GM23338 (cell line): ENCODE measurements at regions not wholly inside any gene's neighbourhood (a gene's known extent, or its start where the extent isn't known, plus 50 kb on each side); places are given as distances from the start of the nearest gene placed in this dataset.

Experiments
- ATAC-seq: fragments of 200-7000 bp; cut with Tn5 transposase; 3 replicates; pipeline ENCODE4 v1.9.1; 2020
- DNase-seq: peaks from one replicate; pipeline ENCODE4 v3.0.0-alpha.2; 2015; ENCODE audit warnings: low spot score
- H2AFZ ChIP-seq: fragments of 200-600 bp; sonication (generic); 2 replicates; pipeline ENCODE4 v1.8.0; 2016; ENCODE audit warnings: antibody characterized with exemption, mild to moderate bottlenecking, moderate library complexity
- H3F3A ChIP-seq: fragments of 200-600 bp; sonication (generic); replicated peaks from 2 replicates; pipeline ENCODE4 v1.8.0; 2017; ENCODE audit warnings: antibody characterized with exemption, mixed run types, low read depth
- H3K27ac ChIP-seq: fragments of 200-600 bp; sonication (generic); 2 replicates; pipeline ENCODE4 v1.6.1; 2016; ENCODE audit warnings: low read depth
- H3K27me3 ChIP-seq: fragments of 200-600 bp; sonication (generic); 2 replicates; pipeline ENCODE4 v1.8.0; 2016; ENCODE audit warnings: mild to moderate bottlenecking, mixed run types, moderate library complexity; ENCODE audit not compliant: insufficient read depth
- H3K36me3 ChIP-seq: fragments of 200-600 bp; sonication (generic); 2 replicates; pipeline ENCODE4 v1.8.0; 2016; ENCODE audit warnings: mild to moderate bottlenecking; ENCODE audit not compliant: insufficient read depth
- H3K4me1 ChIP-seq: fragments of 200-600 bp; sonication (generic); 2 replicates; pipeline ENCODE4 v1.8.0; 2016; ENCODE audit warnings: mild to moderate bottlenecking, moderate library complexity; ENCODE audit not compliant: insufficient read depth
- H3K4me2 ChIP-seq: fragments of 200-600 bp; sonication (generic); 2 replicates; pipeline ENCODE4 v1.7.1; 2017; ENCODE audit warnings: mixed run types
- H3K4me3 ChIP-seq: fragments of 200-600 bp; sonication (generic); 2 replicates; pipeline ENCODE4 v1.6.1; 2016; ENCODE audit warnings: mixed run types
- H3K79me2 ChIP-seq: fragments of 200-600 bp; sonication (generic); replicated peaks from 2 replicates; pipeline ENCODE4 v1.8.0; 2017; ENCODE audit warnings: mild to moderate bottlenecking; ENCODE audit not compliant: insufficient read depth
- H3K9me2 ChIP-seq: fragments of 200-600 bp; sonication (generic); 2 replicates; pipeline ENCODE4 v1.8.0; 2017; ENCODE audit not compliant: insufficient read depth
- H4K20me1 ChIP-seq: fragments of 200-600 bp; sonication (generic); replicated peaks from 2 replicates; pipeline ENCODE4 v1.8.0; 2017; ENCODE audit warnings: mild to moderate bottlenecking; ENCODE audit not compliant: insufficient read depth
- H3K27ac Mint-ChIP-seq: 2 replicates; pipeline ENCODE4 v1.8.0; 2020; ENCODE audit warnings: inconsistent platforms, mild to moderate bottlenecking, moderate library complexity, mixed read lengths
- H3K27me3 Mint-ChIP-seq: 3 replicates; pipeline ENCODE4 v1.8.0; 2022; ENCODE audit warnings: low read depth, mild to moderate bottlenecking, moderate library complexity, mixed read lengths, inconsistent platforms; ENCODE audit not compliant: insufficient read depth, poor library complexity
- H3K36me3 Mint-ChIP-seq: 3 replicates; pipeline ENCODE4 v1.8.0; 2021; ENCODE audit warnings: low read depth, mild to moderate bottlenecking, inconsistent platforms, moderate library complexity, mixed read lengths
- H3K4me1 Mint-ChIP-seq: 3 replicates; pipeline ENCODE4 v1.8.0; 2020; ENCODE audit warnings: mild to moderate bottlenecking, inconsistent platforms, mixed read lengths
- H3K4me3 Mint-ChIP-seq: 3 replicates; pipeline ENCODE4 v1.8.0; 2021; ENCODE audit warnings: moderate library complexity, mild to moderate bottlenecking, inconsistent platforms, mixed read lengths
- H3K9me3 Mint-ChIP-seq: 3 replicates; pipeline ENCODE4 v1.8.0; 2020; ENCODE audit warnings: moderate library complexity, mild to moderate bottlenecking, inconsistent platforms, mixed read lengths
- CREB1 ChIP-seq: fragments of 250-450 bp; sonication (Bioruptor Pico); IDR thresholded peaks from 2 replicates; pipeline ENCODE4 v1.5.0; 2020; ENCODE audit warnings: low read depth, mild to moderate bottlenecking, moderate library complexity
- EZH2 ChIP-seq: fragments of 200-600 bp; sonication (generic); IDR thresholded peaks from one replicate; pipeline ENCODE4 v1.8.0; 2017; ENCODE audit warnings: antibody characterized with exemption, mild to moderate bottlenecking, low read depth; ENCODE audit not compliant: unreplicated experiment
- EZH2phosphoT487 ChIP-seq: fragments of 200-600 bp; sonication (generic); IDR thresholded peaks from one replicate; pipeline ENCODE4 v1.8.1; 2018; ENCODE audit warnings: antibody characterized with exemption; ENCODE audit not compliant: unreplicated experiment
- JUNB ChIP-seq: IDR thresholded peaks from one replicate; pipeline ENCODE4 v1.6.1; 2016; ENCODE audit warnings: antibody characterized with exemption; ENCODE audit not compliant: unreplicated experiment
- NANOG ChIP-seq: IDR thresholded peaks from 2 replicates; pipeline ENCODE4 v1.6.1; 2016; ENCODE audit warnings: antibody characterized with exemption, borderline replicate concordance
- POLR2AphosphoS5 ChIP-seq: IDR thresholded peaks from 2 replicates; pipeline ENCODE4 v1.6.1; 2016; ENCODE audit warnings: antibody characterized with exemption, low read depth
- STAT1 ChIP-seq: IDR thresholded peaks from one replicate; pipeline ENCODE4 v1.6.1; 2016; ENCODE audit warnings: antibody characterized with exemption; ENCODE audit not compliant: unreplicated experiment
- ZNF114 ChIP-seq: fragments of 250-450 bp; sonication (Bioruptor Pico); IDR thresholded peaks from 2 replicates; pipeline ENCODE4 v1.5.0; 2020; ENCODE audit warnings: mild to moderate bottlenecking, moderate library complexity
- ZNF331 ChIP-seq: fragments of 250-450 bp; sonication (Bioruptor Pico); IDR thresholded peaks from 2 replicates; pipeline ENCODE4 v1.5.0; 2020; ENCODE audit warnings: low read depth, mild to moderate bottlenecking, moderate library complexity
- TF ChIP-seq, protein P1 (sequence below): fragments of 250-450 bp; sonication (Bioruptor Pico); IDR thresholded peaks from 2 replicates; pipeline ENCODE4 v1.5.0; 2020; ENCODE audit warnings: mild to moderate bottlenecking, moderate library complexity
- TF ChIP-seq, protein P2 (sequence below): IDR thresholded peaks from 2 replicates; pipeline ENCODE4 v1.6.1; 2016; ENCODE audit warnings: antibody characterized with exemption
- TF ChIP-seq, protein P3 (sequence below): IDR thresholded peaks from one replicate; pipeline ENCODE4 v1.6.1; 2018; ENCODE audit warnings: antibody characterized with exemption; ENCODE audit not compliant: unreplicated experiment
- TF ChIP-seq, protein P4 (sequence below), 2 experiments: fragments of 200-600 bp in 1 of 2; sonication (generic) in 1 of 2; conservative IDR thresholded peaks; 2 replicates each; pipeline versions ENCODE4 v1.5.1 to v1.6.1; 2016 to 2017; ENCODE audit warnings: antibody characterized with exemption in 2 of 2, low read depth in 2 of 2, mild to moderate bottlenecking in 2 of 2, moderate library complexity in 1 of 2

DNA sequence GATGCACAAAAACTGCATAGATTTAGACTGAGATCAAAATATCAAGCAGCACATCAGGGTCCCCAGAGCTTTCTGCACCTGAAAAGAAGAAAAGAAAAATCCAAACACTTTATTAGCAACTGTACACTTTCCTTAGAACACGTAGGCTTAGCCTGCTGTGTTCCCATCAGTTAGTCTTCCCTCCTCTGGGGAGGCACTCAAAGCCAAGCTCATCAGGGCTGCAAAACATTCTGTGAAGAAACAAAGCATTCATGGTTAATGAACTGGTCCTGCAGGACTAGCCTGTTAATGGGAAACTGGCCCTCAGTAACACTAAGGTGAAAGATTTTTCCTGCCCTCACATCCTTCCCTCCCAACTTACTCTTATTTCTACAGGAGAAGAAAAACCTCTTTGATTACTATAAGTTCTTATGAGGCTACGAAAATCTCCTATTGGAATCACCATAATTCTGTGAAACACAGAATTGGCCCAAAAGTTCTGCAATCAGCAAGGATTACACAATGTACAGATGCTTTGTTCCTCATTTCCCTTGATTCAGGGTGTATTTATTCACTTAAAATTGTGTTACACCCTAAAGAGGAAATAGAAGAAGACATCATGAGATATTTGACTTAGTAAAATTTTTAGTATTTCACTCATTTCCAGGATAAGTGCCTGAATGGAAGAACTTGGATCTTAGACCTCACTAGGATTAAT is 901.0 kb upstream of the MAP3K7 start:
- no peak overlapping the region for H3K4me3 Mint-ChIP-seq
- peak; percentile 65 for ATAC-seq
- H3K27me3 Mint-ChIP-seq, result no peaks in the 10 kb centered on the region

More for the DNA sequence above, 901.0 kb upstream of the MAP3K7 start:
- no peaks in the 10 kb centered on the region for H3K9me3 Mint-ChIP-seq
- H3K36me3 Mint-ChIP-seq, result no peaks in the 10 kb centered on the region
- Histone ChIP-seq H3K27me3 (no peaks in the 10 kb centered on the region), H3K4me3 (no peak overlapping the region), H3K27ac (no peak overlapping the region), H3K4me1 (no peaks in the 10 kb centered on the region), H3K4me2 (no peak overlapping the region), H4K20me1 (no peaks in the 10 kb centered on the region), H2AFZ (no peak overlapping the region), H3F3A (no peaks in the 10 kb centered on the region), H3K9me2 (no peaks in the 10 kb centered on the region), H3K36me3 (no peaks in the 10 kb centered on the region), H3K79me2 (no peaks in the 10 kb centered on the region)
- peak; percentile 3 for DNase-seq
- TF ChIP-seq, protein P1, sequence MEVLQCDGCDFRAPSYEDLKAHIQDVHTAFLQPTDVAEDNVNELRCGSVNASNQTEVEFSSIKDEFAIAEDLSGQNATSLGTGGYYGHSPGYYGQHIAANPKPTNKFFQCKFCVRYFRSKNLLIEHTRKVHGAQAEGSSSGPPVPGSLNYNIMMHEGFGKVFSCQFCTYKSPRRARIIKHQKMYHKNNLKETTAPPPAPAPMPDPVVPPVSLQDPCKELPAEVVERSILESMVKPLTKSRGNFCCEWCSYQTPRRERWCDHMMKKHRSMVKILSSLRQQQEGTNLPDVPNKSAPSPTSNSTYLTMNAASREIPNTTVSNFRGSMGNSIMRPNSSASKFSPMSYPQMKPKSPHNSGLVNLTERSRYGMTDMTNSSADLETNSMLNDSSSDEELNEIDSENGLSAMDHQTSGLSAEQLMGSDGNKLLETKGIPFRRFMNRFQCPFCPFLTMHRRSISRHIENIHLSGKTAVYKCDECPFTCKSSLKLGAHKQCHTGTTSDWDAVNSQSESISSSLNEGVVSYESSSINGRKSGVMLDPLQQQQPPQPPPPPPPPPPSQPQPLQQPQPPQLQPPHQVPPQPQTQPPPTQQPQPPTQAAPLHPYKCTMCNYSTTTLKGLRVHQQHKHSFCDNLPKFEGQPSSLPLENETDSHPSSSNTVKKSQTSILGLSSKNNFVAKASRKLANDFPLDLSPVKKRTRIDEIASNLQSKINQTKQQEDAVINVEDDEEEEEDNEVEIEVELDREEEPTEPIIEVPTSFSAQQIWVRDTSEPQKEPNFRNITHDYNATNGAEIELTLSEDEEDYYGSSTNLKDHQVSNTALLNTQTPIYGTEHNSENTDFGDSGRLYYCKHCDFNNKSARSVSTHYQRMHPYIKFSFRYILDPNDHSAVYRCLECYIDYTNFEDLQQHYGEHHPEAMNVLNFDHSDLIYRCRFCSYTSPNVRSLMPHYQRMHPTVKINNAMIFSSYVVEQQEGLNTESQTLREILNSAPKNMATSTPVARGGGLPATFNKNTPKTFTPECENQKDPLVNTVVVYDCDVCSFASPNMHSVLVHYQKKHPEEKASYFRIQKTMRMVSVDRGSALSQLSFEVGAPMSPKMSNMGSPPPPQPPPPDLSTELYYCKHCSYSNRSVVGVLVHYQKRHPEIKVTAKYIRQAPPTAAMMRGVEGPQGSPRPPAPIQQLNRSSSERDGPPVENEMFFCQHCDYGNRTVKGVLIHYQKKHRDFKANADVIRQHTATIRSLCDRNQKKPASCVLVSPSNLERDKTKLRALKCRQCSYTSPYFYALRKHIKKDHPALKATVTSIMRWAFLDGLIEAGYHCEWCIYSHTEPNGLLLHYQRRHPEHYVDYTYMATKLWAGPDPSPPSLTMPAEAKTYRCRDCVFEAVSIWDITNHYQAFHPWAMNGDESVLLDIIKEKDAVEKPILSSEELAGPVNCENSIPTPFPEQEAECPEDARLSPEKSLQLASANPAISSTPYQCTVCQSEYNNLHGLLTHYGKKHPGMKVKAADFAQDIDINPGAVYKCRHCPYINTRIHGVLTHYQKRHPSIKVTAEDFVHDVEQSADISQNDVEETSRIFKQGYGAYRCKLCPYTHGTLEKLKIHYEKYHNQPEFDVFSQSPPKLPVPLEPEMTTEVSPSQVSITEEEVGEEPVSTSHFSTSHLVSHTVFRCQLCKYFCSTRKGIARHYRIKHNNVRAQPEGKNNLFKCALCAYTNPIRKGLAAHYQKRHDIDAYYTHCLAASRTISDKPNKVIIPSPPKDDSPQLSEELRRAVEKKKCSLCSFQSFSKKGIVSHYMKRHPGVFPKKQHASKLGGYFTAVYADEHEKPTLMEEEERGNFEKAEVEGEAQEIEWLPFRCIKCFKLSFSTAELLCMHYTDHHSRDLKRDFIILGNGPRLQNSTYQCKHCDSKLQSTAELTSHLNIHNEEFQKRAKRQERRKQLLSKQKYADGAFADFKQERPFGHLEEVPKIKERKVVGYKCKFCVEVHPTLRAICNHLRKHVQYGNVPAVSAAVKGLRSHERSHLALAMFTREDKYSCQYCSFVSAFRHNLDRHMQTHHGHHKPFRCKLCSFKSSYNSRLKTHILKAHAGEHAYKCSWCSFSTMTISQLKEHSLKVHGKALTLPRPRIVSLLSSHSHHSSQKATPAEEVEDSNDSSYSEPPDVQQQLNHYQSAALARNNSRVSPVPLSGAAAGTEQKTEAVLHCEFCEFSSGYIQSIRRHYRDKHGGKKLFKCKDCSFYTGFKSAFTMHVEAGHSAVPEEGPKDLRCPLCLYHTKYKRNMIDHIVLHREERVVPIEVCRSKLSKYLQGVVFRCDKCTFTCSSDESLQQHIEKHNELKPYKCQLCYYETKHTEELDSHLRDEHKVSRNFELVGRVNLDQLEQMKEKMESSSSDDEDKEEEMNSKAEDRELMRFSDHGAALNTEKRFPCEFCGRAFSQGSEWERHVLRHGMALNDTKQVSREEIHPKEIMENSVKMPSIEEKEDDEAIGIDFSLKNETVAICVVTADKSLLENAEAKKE (CRISPR knock-in tag), result no peak
- TF ChIP-seq ZNF114, result no peak
- no peak for TF ChIP-seq EZH2
- TF ChIP-seq, protein P2, sequence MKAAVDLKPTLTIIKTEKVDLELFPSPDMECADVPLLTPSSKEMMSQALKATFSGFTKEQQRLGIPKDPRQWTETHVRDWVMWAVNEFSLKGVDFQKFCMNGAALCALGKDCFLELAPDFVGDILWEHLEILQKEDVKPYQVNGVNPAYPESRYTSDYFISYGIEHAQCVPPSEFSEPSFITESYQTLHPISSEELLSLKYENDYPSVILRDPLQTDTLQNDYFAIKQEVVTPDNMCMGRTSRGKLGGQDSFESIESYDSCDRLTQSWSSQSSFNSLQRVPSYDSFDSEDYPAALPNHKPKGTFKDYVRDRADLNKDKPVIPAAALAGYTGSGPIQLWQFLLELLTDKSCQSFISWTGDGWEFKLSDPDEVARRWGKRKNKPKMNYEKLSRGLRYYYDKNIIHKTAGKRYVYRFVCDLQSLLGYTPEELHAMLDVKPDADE, result no peak
- TF ChIP-seq STAT1, result no peak
- no peak for TF ChIP-seq JUNB
- TF ChIP-seq, protein P3, sequence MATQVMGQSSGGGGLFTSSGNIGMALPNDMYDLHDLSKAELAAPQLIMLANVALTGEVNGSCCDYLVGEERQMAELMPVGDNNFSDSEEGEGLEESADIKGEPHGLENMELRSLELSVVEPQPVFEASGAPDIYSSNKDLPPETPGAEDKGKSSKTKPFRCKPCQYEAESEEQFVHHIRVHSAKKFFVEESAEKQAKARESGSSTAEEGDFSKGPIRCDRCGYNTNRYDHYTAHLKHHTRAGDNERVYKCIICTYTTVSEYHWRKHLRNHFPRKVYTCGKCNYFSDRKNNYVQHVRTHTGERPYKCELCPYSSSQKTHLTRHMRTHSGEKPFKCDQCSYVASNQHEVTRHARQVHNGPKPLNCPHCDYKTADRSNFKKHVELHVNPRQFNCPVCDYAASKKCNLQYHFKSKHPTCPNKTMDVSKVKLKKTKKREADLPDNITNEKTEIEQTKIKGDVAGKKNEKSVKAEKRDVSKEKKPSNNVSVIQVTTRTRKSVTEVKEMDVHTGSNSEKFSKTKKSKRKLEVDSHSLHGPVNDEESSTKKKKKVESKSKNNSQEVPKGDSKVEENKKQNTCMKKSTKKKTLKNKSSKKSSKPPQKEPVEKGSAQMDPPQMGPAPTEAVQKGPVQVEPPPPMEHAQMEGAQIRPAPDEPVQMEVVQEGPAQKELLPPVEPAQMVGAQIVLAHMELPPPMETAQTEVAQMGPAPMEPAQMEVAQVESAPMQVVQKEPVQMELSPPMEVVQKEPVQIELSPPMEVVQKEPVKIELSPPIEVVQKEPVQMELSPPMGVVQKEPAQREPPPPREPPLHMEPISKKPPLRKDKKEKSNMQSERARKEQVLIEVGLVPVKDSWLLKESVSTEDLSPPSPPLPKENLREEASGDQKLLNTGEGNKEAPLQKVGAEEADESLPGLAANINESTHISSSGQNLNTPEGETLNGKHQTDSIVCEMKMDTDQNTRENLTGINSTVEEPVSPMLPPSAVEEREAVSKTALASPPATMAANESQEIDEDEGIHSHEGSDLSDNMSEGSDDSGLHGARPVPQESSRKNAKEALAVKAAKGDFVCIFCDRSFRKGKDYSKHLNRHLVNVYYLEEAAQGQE, result no peak
- no peak for TF ChIP-seq POLR2AphosphoS5
- no peak for TF ChIP-seq NANOG
- TF ChIP-seq, protein P4, sequence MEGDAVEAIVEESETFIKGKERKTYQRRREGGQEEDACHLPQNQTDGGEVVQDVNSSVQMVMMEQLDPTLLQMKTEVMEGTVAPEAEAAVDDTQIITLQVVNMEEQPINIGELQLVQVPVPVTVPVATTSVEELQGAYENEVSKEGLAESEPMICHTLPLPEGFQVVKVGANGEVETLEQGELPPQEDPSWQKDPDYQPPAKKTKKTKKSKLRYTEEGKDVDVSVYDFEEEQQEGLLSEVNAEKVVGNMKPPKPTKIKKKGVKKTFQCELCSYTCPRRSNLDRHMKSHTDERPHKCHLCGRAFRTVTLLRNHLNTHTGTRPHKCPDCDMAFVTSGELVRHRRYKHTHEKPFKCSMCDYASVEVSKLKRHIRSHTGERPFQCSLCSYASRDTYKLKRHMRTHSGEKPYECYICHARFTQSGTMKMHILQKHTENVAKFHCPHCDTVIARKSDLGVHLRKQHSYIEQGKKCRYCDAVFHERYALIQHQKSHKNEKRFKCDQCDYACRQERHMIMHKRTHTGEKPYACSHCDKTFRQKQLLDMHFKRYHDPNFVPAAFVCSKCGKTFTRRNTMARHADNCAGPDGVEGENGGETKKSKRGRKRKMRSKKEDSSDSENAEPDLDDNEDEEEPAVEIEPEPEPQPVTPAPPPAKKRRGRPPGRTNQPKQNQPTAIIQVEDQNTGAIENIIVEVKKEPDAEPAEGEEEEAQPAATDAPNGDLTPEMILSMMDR (conservative IDR thresholded peaks at IDR 0.05; ENCODE audit: low read depth in 2 of 2), result no peak
- TF ChIP-seq EZH2phosphoT487, result no peak
- no peak for TF ChIP-seq CREB1 (CRISPR knock-in tag)
- no peak for TF ChIP-seq ZNF331 (CRISPR knock-in tag)
- peaks cover 15% of the 10 kb centered on the region for H3K4me1 Mint-ChIP-seq
- no peak overlapping the region for H3K27ac Mint-ChIP-seq
